Activated B cell treated with CpG ODN at 0.5 μM for 24 hours (primary cell): ENCODE measurements at regions not wholly inside any gene's neighbourhood (a gene's known extent, or its start where the extent isn't known, plus 50 kb on each side); places are given as distances from the start of the nearest gene placed in this dataset.

Experiments
- ATAC-seq: fragments of 200-7000 bp; cut with Tn5 transposase; one replicate; pipeline ENCODE4 v1.10.0; 2021; ENCODE audit warnings: low read depth, mild to moderate bottlenecking, moderate library complexity
- CTCF ChIA-PET: fragments of 350-600 bp; sonication (Branson Sonifier 250); formaldehyde crosslinking; loops from one replicate; lab custom pipeline; 2021; ENCODE audit warnings: antibody characterized with exemption; lab: Charles Lee
- POLR2A ChIA-PET: fragments of 350-600 bp; sonication (Branson Sonifier 250); formaldehyde crosslinking; loops from one replicate; lab custom pipeline; 2021; ENCODE audit warnings: antibody characterized with exemption; lab: Charles Lee
- DNase-seq: peaks from one replicate; pipeline ENCODE4 v3.0.0; 2022
- H3K27ac Mint-ChIP-seq: one replicate; pipeline ENCODE4 v1.8.0; 2020; ENCODE audit warnings: mixed read lengths
- H3K27me3 Mint-ChIP-seq: one replicate; pipeline ENCODE4 v1.8.0; 2021; ENCODE audit warnings: mixed read lengths
- H3K36me3 Mint-ChIP-seq: one replicate; pipeline ENCODE4 v1.8.0; 2021; ENCODE audit warnings: low read depth, mixed read lengths
- H3K4me1 Mint-ChIP-seq: one replicate; pipeline ENCODE4 v1.8.0; 2021; ENCODE audit warnings: mixed read lengths
- H3K4me3 Mint-ChIP-seq: one replicate; pipeline ENCODE4 v1.8.0; 2020; ENCODE audit warnings: mild to moderate bottlenecking, mixed read lengths
- H3K9me3 Mint-ChIP-seq: one replicate; pipeline ENCODE4 v1.8.0; 2020; ENCODE audit warnings: mixed read lengths
- CTCF ChIP-seq: fragments of 200-600 bp; IDR thresholded peaks from one replicate; pipeline ENCODE4 v1.8.0; 2022; ENCODE audit warnings: antibody characterized with exemption, mild to moderate bottlenecking
- intact Hi-C: fragments of 100-400 bp; cut with micrococcal nuclease; formaldehyde crosslinking; loops from one replicate; pipeline ENCODE4 v1.15.1; 2024

DNA sequence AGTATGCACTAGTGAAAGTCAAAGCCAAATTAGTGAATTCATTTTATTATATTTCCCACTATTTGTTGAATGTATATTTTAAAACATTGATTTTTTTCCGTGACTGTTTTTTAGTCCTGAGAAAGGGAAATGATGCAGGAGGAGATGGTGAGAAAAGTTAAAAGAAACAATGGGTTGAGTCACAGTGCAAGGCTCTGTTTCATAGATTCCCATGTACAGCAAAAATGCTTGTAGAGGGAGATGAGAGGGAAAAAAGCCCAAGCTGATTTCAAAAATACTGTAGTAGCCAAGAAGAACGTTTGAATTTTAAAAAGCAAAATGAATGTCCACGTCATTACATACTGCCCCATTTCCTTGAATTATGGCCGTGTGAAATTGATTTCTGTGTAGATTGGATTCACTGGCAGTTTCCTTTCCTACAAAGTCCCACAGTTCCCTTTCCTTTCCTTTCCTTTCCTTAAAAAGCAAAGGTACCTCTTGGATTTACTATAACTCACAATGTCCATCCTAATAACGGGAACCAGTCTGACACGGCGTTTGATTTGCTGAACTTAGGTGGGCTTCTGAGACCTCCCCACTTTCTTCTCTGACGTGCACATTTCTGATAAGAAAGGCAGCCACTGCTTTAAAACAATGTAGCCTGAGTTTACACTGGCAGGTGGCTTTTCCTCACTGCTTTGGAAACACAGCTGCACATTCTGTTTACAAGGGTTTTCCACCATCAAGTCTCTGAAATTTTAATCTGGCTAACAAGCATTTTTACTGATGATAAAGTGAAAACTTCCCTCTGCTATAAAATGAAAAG, 63.7 kb downstream of the SPCS3 start:
- no peak overlapping the region for H3K4me3 Mint-ChIP-seq
- ChIA-PET POLR2A (no interaction called here), CTCF (no interaction called here)
- intact Hi-C loops: no loop called here
- DNase-seq (no peak), ATAC-seq (no peak)
- no peaks in the 10 kb centered on the region for H3K9me3 Mint-ChIP-seq
- peaks cover 14% of the 10 kb centered on the region for H3K27me3 Mint-ChIP-seq
- H3K36me3 Mint-ChIP-seq: no peaks in the 10 kb centered on the region
- H3K4me1 Mint-ChIP-seq: no peaks in the 10 kb centered on the region
- TF ChIP-seq CTCF: no peak
- no peak overlapping the region for H3K27ac Mint-ChIP-seq

DNA sequence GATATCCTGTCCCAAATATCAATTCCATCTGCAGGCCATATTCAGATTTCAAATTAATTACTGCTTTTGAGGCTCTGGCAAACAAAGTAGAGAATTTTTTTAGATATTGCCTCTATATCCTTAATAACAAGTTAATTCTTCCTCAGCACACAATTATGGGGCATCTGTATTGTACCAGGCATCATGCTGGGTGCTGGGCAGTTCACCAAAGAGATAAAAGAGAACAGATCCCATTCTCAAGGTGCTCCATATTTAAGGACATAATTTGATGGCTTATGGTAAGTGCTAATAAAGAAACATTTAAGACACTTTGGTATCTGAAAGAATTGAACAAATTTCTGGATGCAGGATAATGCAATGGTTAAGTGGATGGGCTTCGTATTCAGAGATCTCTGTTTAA, 65.8 kb downstream of the SPCS3 start:
- no peaks in the 10 kb centered on the region for H3K4me1 Mint-ChIP-seq
- ATAC-seq (no peak), DNase-seq (no peak)
- intact Hi-C loops: no loop called here
- H3K4me3 Mint-ChIP-seq: no peak overlapping the region
- H3K36me3 Mint-ChIP-seq: no peaks in the 10 kb centered on the region
- ChIA-PET POLR2A (no interaction called here), CTCF (no interaction called here)
- no peaks in the 10 kb centered on the region for H3K9me3 Mint-ChIP-seq
- H3K27ac Mint-ChIP-seq: no peak overlapping the region
- TF ChIP-seq CTCF: no peak
- H3K27me3 Mint-ChIP-seq: peaks cover 14% of the 10 kb centered on the region

GRCh38 chr4:176387571-176387970, 67.8 kb downstream of the SPCS3 start:
- H3K27me3 Mint-ChIP-seq: peaks cover 14% of the 10 kb centered on the region
- POLR2A ChIA-PET: no interaction called here
- DNase-seq (no peak), ATAC-seq (no peak)
- H3K4me3 Mint-ChIP-seq: no peak overlapping the region
- CTCF ChIA-PET: no interaction called here
- intact Hi-C loops: no loop called here
- TF ChIP-seq CTCF: no peak
- no peaks in the 10 kb centered on the region for H3K36me3 Mint-ChIP-seq
- no peak overlapping the region for H3K27ac Mint-ChIP-seq
- no peaks in the 10 kb centered on the region for H3K4me1 Mint-ChIP-seq
- no peaks in the 10 kb centered on the region for H3K9me3 Mint-ChIP-seq

DNA sequence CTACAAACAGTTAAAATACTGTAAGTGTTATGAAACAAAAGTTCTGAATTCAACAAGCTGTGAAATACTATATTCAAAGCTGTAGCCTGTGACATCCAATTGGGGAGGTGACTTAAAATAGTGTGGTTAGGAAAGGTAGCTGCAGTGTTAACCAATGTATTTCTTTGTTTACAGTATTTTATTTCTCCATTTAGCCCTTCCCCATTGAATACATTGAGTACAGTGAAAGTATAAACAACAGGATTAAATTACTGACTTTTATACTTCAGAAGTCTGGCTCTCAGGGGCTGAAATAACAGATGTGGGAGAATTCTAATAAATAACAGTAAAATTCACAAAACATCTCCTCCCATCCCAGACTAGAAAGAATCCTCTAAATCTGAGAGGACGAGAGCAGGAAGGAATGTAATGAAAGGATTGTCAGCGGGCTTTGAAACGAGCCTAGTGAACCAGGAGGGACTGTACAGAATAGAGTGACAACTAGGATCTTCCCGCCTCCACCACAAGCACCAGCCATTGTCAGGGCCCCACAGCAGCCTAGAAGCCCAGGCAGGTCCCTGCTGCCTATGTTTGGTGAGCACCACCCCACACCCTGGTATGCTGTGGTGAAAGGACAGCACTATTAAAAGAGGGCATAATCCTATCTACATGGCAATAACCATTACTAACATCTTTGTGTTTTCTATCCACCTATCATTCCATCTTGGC, 73.7 kb downstream of the SPCS3 start:
- no peak for TF ChIP-seq CTCF
- DNase-seq (no peak), ATAC-seq (no peak)
- Mint-ChIP-seq H3K9me3 (no peaks in the 10 kb centered on the region), H3K27me3 (no peaks in the 10 kb centered on the region), H3K27ac (no peak overlapping the region), H3K4me1 (no peaks in the 10 kb centered on the region), H3K36me3 (no peaks in the 10 kb centered on the region), H3K4me3 (no peak overlapping the region)
- intact Hi-C loops: no loop called here
- POLR2A ChIA-PET: no interaction called here
- CTCF ChIA-PET: no interaction called here

GRCh38 chr4:176400816-176401461, 81.2 kb downstream of the SPCS3 start:
- no peak for TF ChIP-seq CTCF
- no peaks in the 10 kb centered on the region for H3K36me3 Mint-ChIP-seq
- no peak overlapping the region for H3K4me3 Mint-ChIP-seq
- H3K27ac Mint-ChIP-seq: no peak overlapping the region
- peaks cover 3% of the 10 kb centered on the region for H3K9me3 Mint-ChIP-seq
- H3K27me3 Mint-ChIP-seq: no peaks in the 10 kb centered on the region
- no peaks in the 10 kb centered on the region for H3K4me1 Mint-ChIP-seq
- no peak for ATAC-seq
- CTCF ChIA-PET: no interaction called here
- intact Hi-C loops: no loop called here
- no peak for DNase-seq
- POLR2A ChIA-PET: no interaction called here
